ENCODE measurements at regions not wholly inside any gene's neighbourhood (a gene's known extent, or its start where the extent isn't known, plus 50 kb on each side); places are given as distances from the start of the nearest gene placed in this dataset.

DNA sequence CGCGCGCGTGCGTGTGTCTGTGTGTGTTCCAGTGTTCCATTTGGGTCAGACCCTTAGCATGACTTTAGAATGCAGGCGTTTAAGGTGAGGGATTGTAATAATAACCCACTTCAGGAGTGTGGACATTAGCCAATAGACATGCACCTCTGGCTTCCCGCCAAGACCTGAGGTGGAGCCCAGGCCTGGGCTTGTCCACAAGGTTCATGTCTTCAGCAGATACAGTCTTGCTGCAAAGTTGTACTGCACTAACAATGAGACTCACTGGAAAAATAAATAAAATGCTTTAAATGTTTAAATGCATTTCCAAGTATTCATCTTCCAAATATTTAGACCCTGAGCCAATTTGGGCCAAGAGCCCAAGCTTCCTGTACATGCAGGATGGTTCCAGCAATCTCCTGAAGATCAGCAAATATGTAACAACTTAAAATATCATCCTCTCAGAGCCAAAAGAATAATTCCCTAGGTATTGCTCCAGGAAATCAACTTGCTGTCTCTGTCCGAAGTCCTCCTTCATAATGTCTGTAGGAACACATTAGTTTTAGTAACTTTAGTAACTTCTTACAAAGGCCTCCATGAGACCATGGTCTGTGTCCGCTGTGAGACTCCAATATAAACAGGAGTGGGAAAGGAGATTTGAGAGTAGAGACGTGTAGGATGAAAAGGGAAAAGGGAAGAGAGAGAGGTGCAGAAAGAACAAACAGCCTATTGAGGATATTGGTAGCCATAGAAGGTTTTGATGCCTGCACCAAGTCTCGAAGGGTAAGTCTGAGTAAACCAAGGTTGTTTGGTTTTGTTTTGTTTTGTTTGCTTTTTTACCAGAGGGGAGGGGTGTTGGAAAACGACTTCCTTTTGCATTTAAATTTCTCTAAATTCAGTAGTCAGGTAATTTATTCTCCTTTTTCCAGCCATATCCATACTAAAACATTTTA lies 98.5 kb upstream of the KLF3 start:
- Histone ChIP-seq H3K4me3 (no peak overlapping the region), H3K9me3 (no peaks in the 10 kb centered on the region), H3K27ac (peak overlapping the region in 1 of 2 donors; percentile 74), H3K4me1 (peaks cover 0 to 10% of the 10 kb centered on the region in 2 donors), H3K27me3 (no peaks in the 10 kb centered on the region), H3K36me3 (no peaks in the 10 kb centered on the region)
- TF ChIP-seq POLR2AphosphoS5 (IDR thresholded peaks at IDR 0.05) (no peak), POLR2A (IDR thresholded peaks at IDR 0.05) (no peak)
- TF ChIP-seq, protein P1, sequence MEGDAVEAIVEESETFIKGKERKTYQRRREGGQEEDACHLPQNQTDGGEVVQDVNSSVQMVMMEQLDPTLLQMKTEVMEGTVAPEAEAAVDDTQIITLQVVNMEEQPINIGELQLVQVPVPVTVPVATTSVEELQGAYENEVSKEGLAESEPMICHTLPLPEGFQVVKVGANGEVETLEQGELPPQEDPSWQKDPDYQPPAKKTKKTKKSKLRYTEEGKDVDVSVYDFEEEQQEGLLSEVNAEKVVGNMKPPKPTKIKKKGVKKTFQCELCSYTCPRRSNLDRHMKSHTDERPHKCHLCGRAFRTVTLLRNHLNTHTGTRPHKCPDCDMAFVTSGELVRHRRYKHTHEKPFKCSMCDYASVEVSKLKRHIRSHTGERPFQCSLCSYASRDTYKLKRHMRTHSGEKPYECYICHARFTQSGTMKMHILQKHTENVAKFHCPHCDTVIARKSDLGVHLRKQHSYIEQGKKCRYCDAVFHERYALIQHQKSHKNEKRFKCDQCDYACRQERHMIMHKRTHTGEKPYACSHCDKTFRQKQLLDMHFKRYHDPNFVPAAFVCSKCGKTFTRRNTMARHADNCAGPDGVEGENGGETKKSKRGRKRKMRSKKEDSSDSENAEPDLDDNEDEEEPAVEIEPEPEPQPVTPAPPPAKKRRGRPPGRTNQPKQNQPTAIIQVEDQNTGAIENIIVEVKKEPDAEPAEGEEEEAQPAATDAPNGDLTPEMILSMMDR (IDR thresholded peaks at IDR 0.05): no peak
- peak; percentile 43 to 56 for DNase-seq (ENCODE audit: low spot score in 2 of 2)
- intact Hi-C loops (cut with DNase I; ENCODE audit: low total_unique reads): no loop called here

DNA sequence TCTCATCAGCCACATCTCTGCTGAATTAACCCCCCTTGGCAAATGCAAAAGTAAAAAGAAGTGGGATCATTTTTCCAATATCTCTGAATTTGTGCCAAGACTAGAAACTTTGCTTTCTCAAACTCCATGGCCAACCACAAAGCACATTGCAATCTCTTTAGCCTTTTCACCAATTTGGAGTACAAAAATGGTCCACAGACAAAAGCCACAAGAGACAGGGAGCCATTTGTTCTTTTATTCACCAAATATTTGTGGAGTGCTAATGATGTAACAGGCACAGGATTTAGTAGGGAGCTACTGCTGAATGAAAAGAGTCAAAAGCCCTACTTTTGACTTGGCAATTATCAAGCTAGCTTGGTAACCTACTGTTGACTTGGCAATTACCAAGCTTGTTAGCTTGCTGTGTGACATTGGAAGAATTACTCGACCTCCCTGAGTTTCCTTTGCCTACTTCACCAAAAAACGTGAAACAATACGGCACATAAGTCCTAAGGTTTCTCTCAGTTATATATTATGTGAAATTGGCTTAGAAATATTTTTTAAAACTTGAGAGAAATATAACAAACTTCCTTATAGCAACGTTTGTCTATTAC lies 97.1 kb upstream of the KLF3 start:
- intact Hi-C loops (cut with DNase I; ENCODE audit: low total_unique reads): no loop called here
- TF ChIP-seq POLR2AphosphoS5 (IDR thresholded peaks at IDR 0.05) (no peak), POLR2A (IDR thresholded peaks at IDR 0.05) (no peak)
- TF ChIP-seq, protein P1 (IDR thresholded peaks at IDR 0.05): no peak

DNA sequence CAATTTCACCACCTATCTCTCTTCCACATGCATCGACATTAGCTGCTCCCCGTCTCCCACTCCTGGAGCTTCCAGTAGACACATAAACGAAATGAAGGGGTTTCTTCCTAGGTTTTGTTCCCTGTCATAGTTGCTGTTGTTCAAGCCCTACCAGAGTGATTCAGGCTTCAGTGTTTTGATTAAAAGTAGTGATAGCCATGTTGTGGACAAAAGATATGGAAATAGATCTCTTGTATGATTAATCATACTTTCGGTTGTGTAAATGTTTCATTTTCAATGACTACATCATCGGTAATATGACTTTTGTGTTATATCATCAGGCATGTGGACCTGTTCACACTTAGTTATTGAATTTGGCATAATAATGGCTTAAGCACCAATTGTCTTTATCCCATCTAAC lies 96.5 kb upstream of the KLF3 start:
- no peaks in the 10 kb centered on the region for H3K36me3 ChIP-seq
- no peak for TF ChIP-seq POLR2AphosphoS5 (IDR thresholded peaks at IDR 0.05)
- TF ChIP-seq POLR2A (IDR thresholded peaks at IDR 0.05): no peak
- TF ChIP-seq, protein P1 (IDR thresholded peaks at IDR 0.05): no peak
- no peaks in the 10 kb centered on the region for H3K27me3 ChIP-seq
- H3K4me1 ChIP-seq: peaks cover 0 to 10% of the 10 kb centered on the region in 2 donors
- intact Hi-C loops (cut with DNase I; ENCODE audit: low total_unique reads): no loop called here
- no peak overlapping the region for H3K27ac ChIP-seq
- H3K4me3 ChIP-seq: no peak overlapping the region
- no peak for DNase-seq (ENCODE audit: low spot score in 2 of 2)
- no peaks in the 10 kb centered on the region for H3K9me3 ChIP-seq

More for the DNA sequence above, 97.1 kb upstream of the KLF3 start:
- Histone ChIP-seq H3K27me3 (no peaks in the 10 kb centered on the region), H3K9me3 (no peaks in the 10 kb centered on the region), H3K27ac (no peak overlapping the region), H3K4me3 (no peak overlapping the region), H3K4me1 (peaks cover 0 to 10% of the 10 kb centered on the region in 2 donors), H3K36me3 (no peaks in the 10 kb centered on the region)
- no peak for DNase-seq (ENCODE audit: low spot score in 2 of 2)

DNA sequence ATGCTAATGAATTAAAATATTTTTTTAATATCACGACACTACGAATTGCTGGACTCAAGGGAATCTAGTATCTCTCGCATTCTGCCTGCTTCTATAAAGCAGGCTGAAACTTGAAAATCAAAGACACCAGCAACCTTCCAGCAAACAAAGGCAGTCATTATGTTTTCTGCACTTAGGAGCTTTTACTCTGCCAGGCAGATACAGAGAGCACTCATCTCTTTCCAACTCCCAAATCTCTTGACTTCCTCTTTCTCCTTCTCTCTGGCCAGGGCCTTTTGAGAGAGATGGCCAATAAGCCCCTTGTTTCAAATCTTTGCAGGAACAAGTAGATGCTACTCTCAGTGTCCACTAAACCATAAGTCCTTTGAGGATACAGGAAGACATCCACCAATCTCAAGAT lies 95.2 kb upstream of the KLF3 start:
- H3K4me3 ChIP-seq: no peak overlapping the region
- H3K36me3 ChIP-seq: no peaks in the 10 kb centered on the region
- no peaks in the 10 kb centered on the region for H3K9me3 ChIP-seq
- peaks cover 0 to 10% of the 10 kb centered on the region in 2 donors for H3K4me1 ChIP-seq
- no peak for TF ChIP-seq POLR2AphosphoS5 (IDR thresholded peaks at IDR 0.05)
- TF ChIP-seq POLR2A (IDR thresholded peaks at IDR 0.05): no peak
- TF ChIP-seq, protein P1 (IDR thresholded peaks at IDR 0.05): no peak
- no peak overlapping the region for H3K27ac ChIP-seq
- no peak for DNase-seq (ENCODE audit: low spot score in 2 of 2)
- H3K27me3 ChIP-seq: no peaks in the 10 kb centered on the region
- intact Hi-C loops (cut with DNase I; ENCODE audit: low total_unique reads): no loop called here

All from breast epithelium (tissue), 4 donors.